Ascending aorta (tissue), 2 donors: ENCODE measurements at regions not wholly inside any gene's neighbourhood (a gene's known extent, or its start where the extent isn't known, plus 50 kb on each side); places are given as distances from the start of the nearest gene placed in this dataset.

Source experiments
- DNase-seq, 2 donors: peaks; one replicate each; pipeline ENCODE4 v3.0.0-alpha.2; 2019; ENCODE audit warnings: low spot score in 2 of 2
- H3K27ac ChIP-seq, 2 donors: fragments of 200-600 bp; sonication (generic); one replicate each; pipeline ENCODE4 v1.5.1; 2016 to 2017; ENCODE audit warnings: mild to moderate bottlenecking in 1 of 2
- H3K27me3 ChIP-seq: fragments of 200-600 bp; sonication (generic); one replicate; pipeline ENCODE4 v1.5.1; 2017
- H3K36me3 ChIP-seq, 2 donors: fragments of 200-600 bp; sonication (generic); one replicate each; pipeline ENCODE4 v1.5.1; 2016
- H3K4me1 ChIP-seq, 2 donors: fragments of 200-600 bp; sonication (generic); one replicate each; pipeline ENCODE4 v1.5.1; 2016 to 2017; ENCODE audit warnings: mild to moderate bottlenecking in 1 of 2
- H3K4me3 ChIP-seq, 2 donors: fragments of 200-600 bp; sonication (generic); one replicate each; pipeline ENCODE4 v1.5.1; 2016 to 2017; ENCODE audit warnings: mild to moderate bottlenecking in 1 of 2
- H3K9me3 ChIP-seq, 2 donors: fragments of 200-600 bp; sonication (generic); one replicate each; pipeline ENCODE4 v1.5.1; 2016
- intact Hi-C: fragments of 100-400 bp; cut with DNase I; formaldehyde crosslinking; loops from one replicate; pipeline ENCODE4 v1.15.1; 2023
- TF ChIP-seq, protein P1 (sequence below), 3 experiments: fragments of 200-600 bp in 2 of 3; fragments of 450-650 bp in 1 of 3; sonication (generic) in 2 of 3; IDR thresholded peaks; one replicate each; pipeline ENCODE4 v1.5.1; 2016 to 2019; ENCODE audit warnings: antibody characterized with exemption in 3 of 3, mild to moderate bottlenecking in 1 of 3, moderate library complexity in 1 of 3

DNA sequence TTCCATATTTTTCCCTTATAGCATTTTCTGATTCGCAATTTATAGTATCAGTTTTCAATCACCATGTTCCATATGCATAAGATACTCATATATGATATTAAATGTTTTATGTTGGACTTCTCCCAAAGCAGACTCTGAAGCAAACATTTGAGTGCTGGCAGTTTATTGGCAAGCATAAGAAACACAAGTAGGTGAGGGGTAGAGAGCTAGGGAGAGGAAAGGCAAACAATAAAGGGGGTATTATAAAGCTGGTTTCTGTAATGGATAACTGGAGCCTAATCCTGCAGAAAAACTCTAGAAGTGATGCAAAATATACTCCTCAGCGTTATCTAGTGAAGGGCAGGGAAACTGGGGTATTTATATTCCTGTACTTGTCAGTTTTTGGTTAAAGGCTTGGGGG lies 491.5 kb upstream of the TGFBR2 start:
- intact Hi-C loops = loop anchor here (2.0 to 10.0 kb wide), 2 partner anchors 400 to 578 kb away; no protein-coding TSS in a partner anchor

DNA sequence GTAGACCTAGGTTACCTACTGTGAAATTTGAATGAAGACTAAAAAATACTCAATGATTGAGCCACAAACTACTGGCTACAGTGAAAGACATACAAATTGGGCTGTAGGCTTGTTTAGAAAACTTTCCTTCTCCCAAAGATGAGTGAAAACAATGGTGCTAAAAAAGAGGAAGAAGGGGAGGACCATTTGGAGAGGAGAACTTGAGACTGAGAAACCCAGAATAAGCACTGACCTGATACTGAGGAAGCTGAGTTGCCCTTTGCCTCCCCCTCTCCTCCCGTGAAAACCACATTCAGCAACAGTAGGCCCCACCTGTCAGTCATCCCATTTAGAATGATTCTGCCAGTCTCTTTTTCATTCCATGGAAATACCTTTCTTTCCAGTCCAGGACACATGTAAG lies 484.0 kb upstream of the TGFBR2 start:
- TF ChIP-seq, protein P1, sequence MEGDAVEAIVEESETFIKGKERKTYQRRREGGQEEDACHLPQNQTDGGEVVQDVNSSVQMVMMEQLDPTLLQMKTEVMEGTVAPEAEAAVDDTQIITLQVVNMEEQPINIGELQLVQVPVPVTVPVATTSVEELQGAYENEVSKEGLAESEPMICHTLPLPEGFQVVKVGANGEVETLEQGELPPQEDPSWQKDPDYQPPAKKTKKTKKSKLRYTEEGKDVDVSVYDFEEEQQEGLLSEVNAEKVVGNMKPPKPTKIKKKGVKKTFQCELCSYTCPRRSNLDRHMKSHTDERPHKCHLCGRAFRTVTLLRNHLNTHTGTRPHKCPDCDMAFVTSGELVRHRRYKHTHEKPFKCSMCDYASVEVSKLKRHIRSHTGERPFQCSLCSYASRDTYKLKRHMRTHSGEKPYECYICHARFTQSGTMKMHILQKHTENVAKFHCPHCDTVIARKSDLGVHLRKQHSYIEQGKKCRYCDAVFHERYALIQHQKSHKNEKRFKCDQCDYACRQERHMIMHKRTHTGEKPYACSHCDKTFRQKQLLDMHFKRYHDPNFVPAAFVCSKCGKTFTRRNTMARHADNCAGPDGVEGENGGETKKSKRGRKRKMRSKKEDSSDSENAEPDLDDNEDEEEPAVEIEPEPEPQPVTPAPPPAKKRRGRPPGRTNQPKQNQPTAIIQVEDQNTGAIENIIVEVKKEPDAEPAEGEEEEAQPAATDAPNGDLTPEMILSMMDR (IDR thresholded peaks at IDR 0.05) = no peak
- no peaks in the 10 kb centered on the region for H3K27me3 ChIP-seq
- no peaks in the 10 kb centered on the region for H3K9me3 ChIP-seq
- intact Hi-C loops = no loop called here
- no peak overlapping the region for H3K27ac ChIP-seq
- H3K4me1 ChIP-seq = no peaks in the 10 kb centered on the region
- no peak overlapping the region for H3K4me3 ChIP-seq
- no peaks in the 10 kb centered on the region for H3K36me3 ChIP-seq
- no peak for DNase-seq

More for the DNA sequence above, 491.5 kb upstream of the TGFBR2 start:
- TF ChIP-seq, protein P1 (IDR thresholded peaks at IDR 0.05) = no peak
- no peak overlapping the region for H3K4me3 ChIP-seq
- H3K4me1 ChIP-seq = peaks cover 0 to 6% of the 10 kb centered on the region in 2 donors
- no peaks in the 10 kb centered on the region for H3K36me3 ChIP-seq
- no peaks in the 10 kb centered on the region for H3K9me3 ChIP-seq
- H3K27me3 ChIP-seq = no peaks in the 10 kb centered on the region
- no peak for DNase-seq
- H3K27ac ChIP-seq = no peak overlapping the region

DNA sequence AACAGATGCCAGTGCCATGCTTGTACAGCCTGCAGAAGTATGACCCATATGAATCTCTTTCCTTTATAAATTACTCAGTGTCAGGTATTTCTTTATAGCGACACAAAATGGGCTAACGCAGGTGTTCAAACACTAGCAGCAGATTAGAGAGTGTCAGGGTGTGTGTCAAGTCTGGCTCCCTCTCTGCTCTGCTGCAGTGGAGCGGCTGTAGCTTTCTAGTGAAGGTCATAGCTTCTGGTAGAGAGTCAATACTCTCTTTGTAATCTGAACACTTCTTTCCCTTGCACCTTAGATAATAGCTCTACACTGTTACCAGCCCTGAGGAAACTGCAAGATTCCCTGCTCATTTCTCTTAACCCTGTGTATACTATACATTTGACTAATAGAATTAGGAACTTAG lies 483.2 kb upstream of the TGFBR2 start:
- no peaks in the 10 kb centered on the region for H3K36me3 ChIP-seq
- TF ChIP-seq, protein P1 (IDR thresholded peaks at IDR 0.05) = no peak
- no peaks in the 10 kb centered on the region for H3K27me3 ChIP-seq
- no peak overlapping the region for H3K27ac ChIP-seq
- intact Hi-C loops = no loop called here
- no peak overlapping the region for H3K4me3 ChIP-seq
- no peaks in the 10 kb centered on the region for H3K4me1 ChIP-seq
- no peak for DNase-seq
- no peaks in the 10 kb centered on the region for H3K9me3 ChIP-seq

DNA sequence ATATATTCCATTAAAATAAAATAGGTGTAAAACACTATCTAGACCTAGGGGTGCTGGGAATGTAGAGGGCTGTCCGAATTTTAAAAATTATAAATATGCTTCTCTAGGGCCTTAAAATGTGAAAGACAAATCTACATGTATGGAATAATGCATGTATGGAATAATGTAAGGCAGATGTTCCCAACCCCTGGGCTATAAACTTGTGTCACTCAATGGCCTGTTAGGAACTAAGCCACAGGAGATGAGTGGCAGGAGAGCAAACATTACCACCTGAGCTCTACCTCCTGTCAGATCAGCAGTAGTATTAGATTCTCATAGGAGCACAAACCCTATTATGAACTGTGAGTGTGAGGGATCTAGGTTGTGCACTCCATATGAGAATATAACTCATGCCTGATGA lies 482.6 kb upstream of the TGFBR2 start:
- TF ChIP-seq, protein P1 (IDR thresholded peaks at IDR 0.05) = no peak
- no peak overlapping the region for H3K4me3 ChIP-seq
- H3K27ac ChIP-seq = no peak overlapping the region
- no peaks in the 10 kb centered on the region for H3K27me3 ChIP-seq
- intact Hi-C loops = no loop called here
- no peak for DNase-seq
- H3K9me3 ChIP-seq = no peaks in the 10 kb centered on the region
- no peaks in the 10 kb centered on the region for H3K36me3 ChIP-seq
- H3K4me1 ChIP-seq = no peaks in the 10 kb centered on the region

DNA sequence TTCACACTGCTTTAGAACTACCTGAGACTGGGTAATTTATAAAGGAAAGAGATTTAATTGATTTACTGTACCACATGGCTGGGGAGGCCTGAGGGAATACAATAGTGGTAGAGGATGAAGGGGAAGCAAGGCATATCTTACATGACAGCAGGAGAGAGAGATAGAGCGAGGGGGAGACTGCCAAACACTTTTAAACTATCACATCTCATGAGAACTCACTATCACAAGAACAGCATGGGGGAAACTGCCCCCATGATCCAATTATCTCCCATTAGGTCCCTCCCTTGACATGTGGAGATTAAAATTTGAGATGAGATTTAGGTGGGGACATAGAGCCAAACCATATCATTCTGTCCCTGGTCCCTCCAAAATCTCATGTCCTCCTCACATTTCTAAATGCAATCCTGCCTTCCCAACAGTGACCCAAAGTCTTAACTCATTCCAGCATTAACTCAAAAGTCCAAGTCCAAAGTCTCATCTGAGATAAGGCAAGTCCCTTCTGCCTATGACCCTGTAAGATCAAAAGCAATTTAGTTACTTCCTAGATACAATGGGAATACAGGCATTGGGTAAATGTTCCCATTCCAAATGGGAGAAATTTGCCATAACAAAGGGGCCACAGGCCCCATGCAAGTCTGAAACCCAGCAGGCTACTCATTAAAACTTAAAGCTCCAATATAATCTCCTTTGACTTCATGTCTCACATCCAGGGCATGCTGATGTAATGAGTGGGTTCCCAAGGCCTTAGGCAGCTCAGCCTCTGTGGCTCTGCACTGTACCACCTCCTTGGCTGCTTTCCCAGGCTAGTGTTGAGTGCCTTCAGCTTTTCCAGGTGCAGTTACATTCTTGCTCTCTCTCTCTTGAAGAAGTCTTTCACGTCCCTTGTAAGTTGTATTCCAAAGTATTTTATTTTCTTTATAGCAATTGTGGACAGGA lies 481.7 kb upstream of the TGFBR2 start:
- H3K9me3 ChIP-seq = no peaks in the 10 kb centered on the region
- no peak overlapping the region for H3K27ac ChIP-seq
- no peaks in the 10 kb centered on the region for H3K4me1 ChIP-seq
- H3K4me3 ChIP-seq = no peak overlapping the region
- no peak for DNase-seq
- H3K36me3 ChIP-seq = no peaks in the 10 kb centered on the region
- TF ChIP-seq, protein P1 (IDR thresholded peaks at IDR 0.05) = no peak
- no peaks in the 10 kb centered on the region for H3K27me3 ChIP-seq
- intact Hi-C loops = no loop called here
